Activated T-cell treated with anti-CD3 and anti-CD28 coated beads, Interleukin-2, amount 50 U/mL, for 24 hours (primary cell): ENCODE measurements at regions not wholly inside any gene's neighbourhood (a gene's known extent, or its start where the extent isn't known, plus 50 kb on each side); places are given as distances from the start of the nearest gene placed in this dataset.
"Not testable (repeated sequence)": the region's sequence is repeated elsewhere in the genome, so short reads cannot be mapped to it uniquely, and the experiment has no call there.

Experiments used
- DNase-seq: peaks from one replicate; pipeline ENCODE4 v3.0.0-alpha.2; 2020
- H3K27ac Mint-ChIP-seq: 2 replicates; pipeline ENCODE4 v1.8.0; 2020; ENCODE audit warnings: mild to moderate bottlenecking, mixed read lengths
- H3K27me3 Mint-ChIP-seq: 2 replicates; pipeline ENCODE4 v1.8.0; 2020; ENCODE audit warnings: mixed read lengths
- H3K36me3 Mint-ChIP-seq: 2 replicates; pipeline ENCODE4 v1.8.0; 2020; ENCODE audit warnings: low read depth, mixed read lengths
- H3K4me1 Mint-ChIP-seq: 2 replicates; pipeline ENCODE4 v1.8.0; 2020; ENCODE audit warnings: low read depth, mixed read lengths
- H3K4me3 Mint-ChIP-seq: 2 replicates; pipeline ENCODE4 v1.8.0; 2020; ENCODE audit warnings: mild to moderate bottlenecking, moderate library complexity, mixed read lengths
- H3K9me3 Mint-ChIP-seq: 2 replicates; pipeline ENCODE4 v1.8.0; 2020; ENCODE audit warnings: mixed read lengths

DNA sequence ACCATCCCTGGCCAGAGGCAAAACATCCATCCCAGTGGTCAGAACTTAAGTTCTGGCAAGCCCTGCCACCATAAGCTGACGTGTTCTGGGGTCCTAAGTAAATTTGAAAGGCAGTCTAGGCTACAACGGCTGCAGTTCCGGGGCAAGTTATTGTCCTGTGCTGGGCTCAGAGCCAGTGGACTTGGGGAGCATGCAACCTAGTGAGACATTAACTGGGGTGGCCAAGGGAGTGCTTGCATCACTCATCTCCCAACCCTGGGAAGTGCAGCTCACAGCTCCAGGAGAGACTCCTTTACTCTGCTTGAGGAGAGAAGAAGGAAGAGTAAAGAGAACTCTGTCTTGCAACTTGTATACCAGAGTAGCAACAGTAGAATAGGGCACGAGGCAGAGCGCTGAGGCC lies 425.4 kb upstream of the PITX2 start:
- peaks cover 14% of the 10 kb centered on the region for H3K9me3 Mint-ChIP-seq
- H3K4me1 Mint-ChIP-seq, result no peaks in the 10 kb centered on the region
- H3K27ac Mint-ChIP-seq, result no peak overlapping the region
- H3K36me3 Mint-ChIP-seq, result no peaks in the 10 kb centered on the region
- DNase-seq, result no peak
- no peak overlapping the region for H3K4me3 Mint-ChIP-seq
- no peaks in the 10 kb centered on the region for H3K27me3 Mint-ChIP-seq

DNA sequence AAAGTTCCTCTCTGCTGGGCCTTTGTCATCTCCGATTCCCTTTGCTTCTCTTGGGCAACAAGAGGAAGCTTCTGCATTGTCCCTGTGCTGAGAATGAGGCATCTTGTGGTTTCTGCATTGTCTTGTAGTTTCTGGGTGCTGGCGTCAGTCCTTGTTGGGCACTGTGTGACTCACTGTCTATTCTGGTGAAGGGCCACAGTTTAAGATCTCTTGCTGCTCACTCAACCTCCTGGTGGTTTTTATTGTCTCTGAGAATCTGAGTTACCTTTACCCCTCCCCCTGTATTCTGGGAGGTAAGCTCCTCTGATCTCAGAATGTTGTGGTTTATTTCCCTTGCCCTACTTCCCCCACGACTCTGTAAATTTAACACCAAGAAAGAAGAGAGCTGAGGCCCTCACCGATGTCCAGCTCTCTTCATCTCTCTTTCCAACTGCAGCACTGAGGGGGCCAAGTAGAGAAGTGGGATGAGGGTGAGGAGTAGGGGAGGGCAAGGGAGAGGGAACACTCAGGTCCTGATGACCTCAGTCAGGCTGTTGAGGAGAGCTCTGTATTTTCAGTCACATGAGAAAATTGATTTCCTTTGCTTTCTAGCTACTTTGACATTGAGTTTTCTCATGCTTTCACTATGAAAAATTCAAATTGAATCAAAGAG lies 441.6 kb upstream of the PITX2 start:
- H3K27ac Mint-ChIP-seq, result no peak overlapping the region
- DNase-seq, result no peak

DNA sequence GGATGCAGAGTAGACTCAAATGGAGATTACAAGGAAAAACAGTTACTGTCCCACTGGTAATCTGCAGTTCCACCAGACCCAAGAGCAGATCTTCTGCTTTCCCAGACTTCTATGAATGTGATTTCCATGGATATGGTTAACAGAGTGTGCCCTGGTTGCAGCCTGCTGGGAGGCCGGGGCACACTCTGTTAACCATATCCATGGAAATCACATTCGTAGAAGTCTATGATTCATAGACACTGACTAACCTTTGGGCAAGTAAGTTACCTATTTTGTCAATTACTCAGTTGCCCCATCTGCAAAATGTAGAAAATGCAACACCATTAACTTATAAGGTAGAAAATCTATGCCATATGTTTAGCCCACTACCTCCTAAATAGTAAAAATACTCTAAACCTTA lies 443.1 kb upstream of the PITX2 start:
- Mint-ChIP-seq H3K27me3 (no peaks in the 10 kb centered on the region), H3K27ac (no peak overlapping the region), H3K9me3 (peaks cover 7% of the 10 kb centered on the region), H3K4me1 (no peaks in the 10 kb centered on the region), H3K4me3 (no peak overlapping the region), H3K36me3 (no peaks in the 10 kb centered on the region)
- DNase-seq, result no peak

More for the DNA sequence above, 441.6 kb upstream of the PITX2 start:
- no peak overlapping the region for H3K4me3 Mint-ChIP-seq
- H3K9me3 Mint-ChIP-seq, result peaks cover 7% of the 10 kb centered on the region
- no peaks in the 10 kb centered on the region for H3K4me1 Mint-ChIP-seq
- no peaks in the 10 kb centered on the region for H3K36me3 Mint-ChIP-seq
- no peaks in the 10 kb centered on the region for H3K27me3 Mint-ChIP-seq

DNA sequence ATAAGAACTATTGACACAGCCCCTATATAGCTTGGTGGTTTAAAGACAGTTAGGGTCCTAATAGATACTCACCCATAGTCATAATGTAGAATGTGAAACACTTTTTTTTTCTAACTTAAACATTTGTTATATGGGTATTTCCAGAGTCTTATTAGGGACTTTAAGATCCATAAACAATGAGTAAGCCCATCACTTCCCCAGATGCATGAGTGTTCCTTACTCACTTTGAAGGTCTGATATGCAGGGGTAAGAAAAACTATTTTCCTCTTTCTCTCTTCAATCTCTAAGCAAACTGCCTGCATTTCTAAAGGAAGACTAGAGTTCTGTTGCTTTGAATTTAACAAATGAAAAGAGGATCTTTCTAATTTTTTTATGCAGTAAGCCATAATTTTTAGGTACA lies 443.6 kb upstream of the PITX2 start:
- Mint-ChIP-seq H3K4me3 (no peak overlapping the region), H3K4me1 (no peaks in the 10 kb centered on the region), H3K27me3 (no peaks in the 10 kb centered on the region), H3K27ac (no peak overlapping the region), H3K36me3 (no peaks in the 10 kb centered on the region), H3K9me3 (peaks cover 7% of the 10 kb centered on the region)
- DNase-seq, result no peak

DNA sequence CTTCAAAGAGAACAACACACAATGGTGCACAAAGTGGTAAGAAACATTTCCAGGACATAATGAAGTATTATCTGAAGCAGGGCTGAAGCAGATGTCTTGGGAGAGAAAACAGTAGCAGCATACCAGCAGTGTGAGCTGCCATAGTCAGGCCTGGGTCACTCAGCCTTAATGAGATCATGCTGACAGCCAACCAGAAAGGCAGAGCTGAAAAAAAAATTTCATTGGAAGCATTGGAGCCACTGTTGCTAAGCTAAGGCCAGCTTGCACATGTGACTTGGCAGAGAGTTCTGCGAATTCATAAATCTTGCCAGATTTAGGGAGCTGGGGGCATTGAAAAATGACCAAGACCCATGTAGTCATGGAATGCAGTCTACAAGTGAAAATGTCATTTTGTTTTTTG lies 444.0 kb upstream of the PITX2 start:
- H3K27ac Mint-ChIP-seq, result no peak overlapping the region
- DNase-seq, result no peak
- H3K4me3 Mint-ChIP-seq, result no peak overlapping the region
- no peaks in the 10 kb centered on the region for H3K36me3 Mint-ChIP-seq
- H3K27me3 Mint-ChIP-seq, result no peaks in the 10 kb centered on the region
- peaks cover 7% of the 10 kb centered on the region for H3K9me3 Mint-ChIP-seq
- no peaks in the 10 kb centered on the region for H3K4me1 Mint-ChIP-seq

DNA sequence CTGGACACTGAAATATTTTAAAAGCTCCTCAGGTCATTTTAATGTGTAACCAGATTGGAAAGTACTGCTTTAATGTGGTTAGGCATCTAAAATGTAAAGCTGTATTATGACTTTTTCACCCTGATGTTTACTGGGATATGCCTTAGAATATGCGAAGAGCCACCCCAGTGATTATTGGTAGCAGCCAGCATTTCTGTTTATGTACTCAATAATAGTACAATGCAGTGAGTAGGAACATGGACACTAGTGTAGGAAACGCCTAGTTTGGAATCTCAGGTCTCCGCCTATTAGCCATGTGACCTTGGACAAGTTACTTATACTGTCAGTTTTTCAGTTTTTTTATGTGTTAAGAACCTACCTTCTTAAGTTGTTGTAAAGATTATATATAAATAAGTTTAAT lies 446.0 kb upstream of the PITX2 start:
- no peak overlapping the region for H3K4me3 Mint-ChIP-seq

DNA sequence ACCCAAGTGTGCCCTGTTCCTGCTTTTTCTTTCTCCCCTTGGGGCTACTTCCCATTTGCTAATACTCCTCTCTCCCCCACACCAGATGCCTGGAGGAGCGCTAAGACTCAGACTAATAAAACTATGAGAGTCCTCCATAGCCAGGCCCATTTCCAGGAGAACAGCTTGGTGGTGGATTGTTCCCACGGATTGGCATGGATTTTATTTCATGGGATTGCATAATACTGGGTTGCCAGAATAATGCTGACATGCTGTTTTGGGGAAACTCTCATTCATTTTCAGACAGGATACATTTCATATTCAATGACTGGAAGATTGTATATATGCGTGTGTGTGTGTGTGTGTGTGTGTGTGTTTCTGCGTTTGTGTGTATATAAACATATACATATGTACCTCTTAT lies 447.5 kb upstream of the PITX2 start:
- Mint-ChIP-seq H3K27ac (no peak overlapping the region), H3K27me3 (no peaks in the 10 kb centered on the region), H3K36me3 (no peaks in the 10 kb centered on the region), H3K4me1 (no peaks in the 10 kb centered on the region), H3K4me3 (no peak overlapping the region), H3K9me3 (peaks cover 14% of the 10 kb centered on the region)
- no peak for DNase-seq

More for the DNA sequence above, 446.0 kb upstream of the PITX2 start:
- Mint-ChIP-seq H3K9me3 (peaks cover 7% of the 10 kb centered on the region), H3K27ac (no peak overlapping the region), H3K27me3 (no peaks in the 10 kb centered on the region), H3K4me1 (no peaks in the 10 kb centered on the region), H3K36me3 (no peaks in the 10 kb centered on the region)
- no peak for DNase-seq

DNA sequence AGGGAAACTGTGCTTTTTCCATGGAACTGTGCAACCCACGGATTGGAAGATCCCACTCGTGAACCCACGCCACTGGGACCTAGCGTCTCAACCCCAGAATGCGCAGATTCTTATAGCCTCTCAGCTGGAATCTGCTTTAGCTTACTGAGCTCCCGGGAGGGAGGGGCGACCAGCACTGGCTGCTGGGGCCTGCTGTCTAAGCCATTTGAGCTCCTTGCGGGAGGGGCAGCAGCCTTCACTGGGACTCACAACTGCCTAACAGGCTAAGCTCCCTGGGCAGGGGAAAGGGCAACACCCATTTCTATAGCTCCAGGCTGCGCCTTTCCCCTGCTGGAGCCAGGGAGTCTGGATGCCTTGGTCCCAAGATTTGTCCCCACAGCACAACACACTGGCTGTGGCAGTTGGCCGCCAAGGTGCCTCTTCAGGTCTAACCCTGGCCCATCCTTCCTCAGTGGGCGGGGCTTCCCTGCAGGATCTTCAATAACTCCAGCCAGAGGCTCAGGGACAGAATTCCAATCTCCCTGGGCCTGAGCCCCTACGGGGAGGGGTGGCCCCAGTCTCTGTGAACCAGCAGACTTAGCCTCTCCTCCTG lies 451.7 kb upstream of the PITX2 start:
- DNase-seq, result no peak
- Mint-ChIP-seq H3K27me3 (no peaks in the 10 kb centered on the region), H3K4me1 (no peaks in the 10 kb centered on the region), H3K9me3 (peaks cover 20% of the 10 kb centered on the region), H3K4me3 (no peak overlapping the region), H3K27ac (no peak overlapping the region), H3K36me3 (no peaks in the 10 kb centered on the region)

DNA sequence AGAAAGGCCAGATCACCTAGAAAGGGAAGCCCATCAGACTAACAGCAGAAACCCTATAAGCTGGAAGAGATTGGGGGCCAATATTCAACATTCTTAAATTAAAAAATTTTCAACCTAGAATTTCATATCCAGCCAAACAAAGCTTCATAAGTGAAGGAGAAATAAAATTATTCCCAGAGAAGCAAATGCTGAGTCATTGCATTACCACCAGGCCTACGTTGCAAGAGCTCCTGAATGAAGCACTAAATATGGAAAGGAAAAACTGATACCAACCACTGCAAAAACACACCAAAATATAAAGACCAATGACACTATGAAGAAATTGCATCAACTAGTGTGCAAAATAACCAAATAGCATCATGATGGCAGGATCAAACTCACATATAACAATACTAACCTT lies 453.4 kb upstream of the PITX2 start:
- not testable (repeated sequence) for H3K4me3 Mint-ChIP-seq, H3K27ac Mint-ChIP-seq

DNA sequence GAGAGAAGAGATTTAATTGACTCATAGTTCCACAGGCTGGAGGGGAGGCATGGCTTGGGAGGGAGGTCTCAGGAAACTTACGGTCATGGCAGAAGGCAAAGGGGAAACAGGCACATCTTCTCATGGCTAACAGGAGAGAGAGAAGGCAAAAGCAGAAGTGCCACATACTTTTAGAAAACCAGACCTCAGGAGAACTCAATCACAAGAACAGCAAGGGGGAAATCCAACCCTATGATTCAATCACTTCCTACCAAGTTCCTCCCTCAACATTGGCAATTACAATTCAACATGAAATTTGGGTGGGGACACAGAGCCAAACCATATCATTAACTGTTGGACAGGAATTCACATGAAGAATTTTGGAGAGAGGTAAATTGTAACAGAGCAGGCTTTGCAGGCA lies 485.3 kb upstream of the PITX2 start:
- no peaks in the 10 kb centered on the region for H3K36me3 Mint-ChIP-seq
- H3K9me3 Mint-ChIP-seq, result no peaks in the 10 kb centered on the region
- H3K27ac Mint-ChIP-seq, result no peak overlapping the region
- DNase-seq, result no peak
- H3K27me3 Mint-ChIP-seq, result no peaks in the 10 kb centered on the region
- no peaks in the 10 kb centered on the region for H3K4me1 Mint-ChIP-seq
- no peak overlapping the region for H3K4me3 Mint-ChIP-seq

More for the DNA sequence above, 453.4 kb upstream of the PITX2 start:
- DNase-seq, H3K36me3 Mint-ChIP-seq, H3K4me1 Mint-ChIP-seq, H3K27me3 Mint-ChIP-seq: not testable (repeated sequence)
- peaks cover 22% of the 10 kb centered on the region for H3K9me3 Mint-ChIP-seq

DNA sequence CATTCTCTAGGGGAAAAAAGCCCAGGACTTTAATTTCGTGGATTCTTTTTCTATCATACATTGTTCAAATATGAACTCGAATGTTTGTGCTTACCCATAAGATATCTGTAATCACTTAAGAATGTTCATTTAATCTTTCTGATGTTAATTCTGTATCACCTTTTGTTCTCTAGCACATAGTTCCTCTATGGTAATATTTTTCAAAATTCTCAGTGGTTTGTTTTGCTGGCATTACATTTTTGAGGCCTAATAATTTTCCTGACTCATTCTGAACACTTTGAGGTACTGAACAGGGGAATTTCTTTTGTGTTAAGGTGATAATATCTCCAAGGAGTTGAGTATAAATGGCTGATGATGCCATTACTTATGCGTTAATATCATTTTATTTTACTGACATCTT lies 490.7 kb upstream of the PITX2 start:
- no peak for DNase-seq
- no peaks in the 10 kb centered on the region for H3K9me3 Mint-ChIP-seq
- no peaks in the 10 kb centered on the region for H3K4me1 Mint-ChIP-seq
- H3K27ac Mint-ChIP-seq, result no peak overlapping the region
- no peaks in the 10 kb centered on the region for H3K27me3 Mint-ChIP-seq
- no peak overlapping the region for H3K4me3 Mint-ChIP-seq
- no peaks in the 10 kb centered on the region for H3K36me3 Mint-ChIP-seq

DNA sequence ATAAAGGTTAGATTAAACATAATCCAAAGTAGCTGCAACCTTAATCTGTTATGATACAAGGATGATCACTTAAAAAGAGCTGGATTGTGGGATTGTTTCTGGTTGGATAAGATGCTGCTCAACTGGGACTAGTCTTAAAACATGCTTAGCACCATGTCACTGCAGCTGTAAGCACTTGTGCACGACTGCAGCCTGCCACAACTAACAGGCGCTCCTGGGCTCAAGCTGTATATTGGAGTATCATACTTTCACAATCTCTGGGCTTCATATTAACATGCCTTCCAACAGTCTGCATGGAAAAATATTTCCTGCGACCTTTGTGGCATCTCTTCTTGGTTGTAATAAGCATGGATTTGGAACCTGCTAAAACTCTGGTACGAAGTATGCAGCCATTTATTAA lies 493.0 kb upstream of the PITX2 start:
- no peaks in the 10 kb centered on the region for H3K4me1 Mint-ChIP-seq

DNA sequence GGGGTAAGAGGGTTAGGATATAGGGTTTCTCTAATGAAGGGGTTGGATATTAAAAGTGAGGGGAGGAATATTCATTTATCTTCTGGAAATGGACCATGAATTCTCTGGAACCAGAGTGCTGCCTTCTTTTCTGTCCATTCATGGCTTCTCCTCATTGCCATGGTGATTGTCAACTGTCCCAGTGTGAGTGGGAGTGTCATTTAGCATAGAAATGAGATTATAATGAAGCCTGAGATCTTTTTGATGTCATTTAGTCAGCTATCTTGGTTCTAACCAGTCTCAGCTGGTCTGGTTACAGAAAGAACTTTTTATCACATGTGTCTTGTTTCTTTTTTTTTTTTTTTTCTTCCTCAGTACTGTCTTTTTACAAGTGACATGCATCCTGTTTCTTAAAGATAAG lies 497.3 kb upstream of the PITX2 start:
- no peak for DNase-seq
- Mint-ChIP-seq H3K27me3 (no peaks in the 10 kb centered on the region), H3K36me3 (no peaks in the 10 kb centered on the region)

More for the DNA sequence above, 493.0 kb upstream of the PITX2 start:
- H3K36me3 Mint-ChIP-seq, result no peaks in the 10 kb centered on the region
- no peak overlapping the region for H3K4me3 Mint-ChIP-seq
- H3K27me3 Mint-ChIP-seq, result no peaks in the 10 kb centered on the region
- peaks cover 6% of the 10 kb centered on the region for H3K9me3 Mint-ChIP-seq
- H3K27ac Mint-ChIP-seq, result no peak overlapping the region
- no peak for DNase-seq

DNA sequence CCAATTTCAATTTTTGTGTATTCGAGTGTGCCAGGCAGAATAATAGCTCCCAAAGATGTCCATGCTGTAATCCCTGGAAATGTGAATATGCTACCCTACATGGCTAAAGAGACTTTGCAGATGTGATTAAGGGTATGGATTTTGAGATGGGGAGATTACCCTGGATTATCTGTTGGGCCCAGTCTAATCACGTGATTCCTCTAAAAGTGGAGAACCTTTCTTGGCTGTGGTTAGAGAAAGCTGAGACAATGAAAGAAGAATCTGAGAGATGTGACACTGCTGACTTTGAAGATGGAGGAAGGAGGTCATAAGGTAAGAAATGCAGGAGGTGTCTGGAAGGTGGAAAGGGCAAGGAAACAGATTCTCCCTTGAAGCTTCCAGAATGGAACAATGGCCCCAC lies 503.5 kb upstream of the PITX2 start:
- no peak overlapping the region for H3K27ac Mint-ChIP-seq
- H3K4me1 Mint-ChIP-seq, result no peaks in the 10 kb centered on the region
- no peak overlapping the region for H3K4me3 Mint-ChIP-seq
- H3K36me3 Mint-ChIP-seq, result no peaks in the 10 kb centered on the region
- no peaks in the 10 kb centered on the region for H3K27me3 Mint-ChIP-seq
- peaks cover 6% of the 10 kb centered on the region for H3K9me3 Mint-ChIP-seq
- DNase-seq, result no peak

More for the DNA sequence above, 497.3 kb upstream of the PITX2 start:
- Mint-ChIP-seq H3K4me1 (no peaks in the 10 kb centered on the region), H3K4me3 (no peak overlapping the region), H3K27ac (no peak overlapping the region), H3K9me3 (peaks cover 8% of the 10 kb centered on the region)

DNA sequence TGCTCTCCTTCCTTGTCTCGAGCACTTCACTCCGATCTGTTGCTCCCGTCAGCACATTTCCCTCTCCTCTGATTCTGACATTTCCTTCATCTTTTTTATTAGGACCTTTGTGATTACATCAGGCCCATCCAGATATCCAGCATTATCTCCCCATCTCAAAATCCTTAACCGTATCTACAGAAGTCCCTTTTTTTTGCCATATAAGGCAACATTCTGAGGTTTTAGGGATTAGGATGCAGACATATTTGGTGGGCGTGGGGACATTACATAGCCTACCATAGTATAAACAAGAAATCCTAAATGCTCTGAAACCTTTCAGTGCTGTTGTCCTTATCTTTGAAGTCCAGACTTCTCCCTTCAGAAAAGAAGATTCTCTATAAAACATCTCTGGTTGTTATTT lies 505.0 kb upstream of the PITX2 start:
- H3K27me3 Mint-ChIP-seq, result no peaks in the 10 kb centered on the region
- peaks cover 10% of the 10 kb centered on the region for H3K9me3 Mint-ChIP-seq
- no peak overlapping the region for H3K27ac Mint-ChIP-seq
- H3K4me1 Mint-ChIP-seq, result no peaks in the 10 kb centered on the region
- H3K4me3 Mint-ChIP-seq, result no peak overlapping the region
- DNase-seq, result no peak
- H3K36me3 Mint-ChIP-seq, result no peaks in the 10 kb centered on the region

DNA sequence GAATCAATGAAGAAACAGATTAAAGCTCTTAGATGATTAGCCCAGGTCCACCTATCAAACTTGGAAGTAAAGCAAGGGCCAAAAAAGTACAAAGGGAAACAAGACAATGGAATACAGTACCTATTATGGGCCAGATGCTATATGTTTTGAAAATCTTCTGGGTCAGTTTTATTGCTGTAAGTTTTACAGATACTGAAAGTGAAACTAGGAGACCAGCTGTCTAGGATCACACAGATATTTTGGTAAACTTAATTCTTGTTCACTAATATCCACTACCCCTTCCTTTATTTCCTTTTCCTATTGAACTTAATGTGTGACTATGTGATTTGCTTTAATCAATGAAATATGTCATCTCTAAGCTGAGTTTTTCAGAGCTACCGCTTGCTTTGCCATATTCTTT lies 505.4 kb upstream of the PITX2 start:
- no peaks in the 10 kb centered on the region for H3K36me3 Mint-ChIP-seq

More for the DNA sequence above, 505.4 kb upstream of the PITX2 start:
- DNase-seq, result no peak
- Mint-ChIP-seq H3K4me1 (no peaks in the 10 kb centered on the region), H3K27ac (no peak overlapping the region), H3K4me3 (no peak overlapping the region), H3K27me3 (no peaks in the 10 kb centered on the region), H3K9me3 (peaks cover 10% of the 10 kb centered on the region)
